SK-N-SH (cell line): ENCODE measurements at regions not wholly inside any gene's neighbourhood (a gene's known extent, or its start where the extent isn't known, plus 50 kb on each side); places are given as distances from the start of the nearest gene placed in this dataset.

Experiments
- CTCF ChIA-PET: fragments of 300-600, 350-600 bp; formaldehyde crosslinking; extraction: SDS; loops from one replicate; lab custom pipeline; 2021; lab: Yijun Ruan, JAX
- POLR2A ChIA-PET: fragments of 350-600 bp; sonication (Branson Sonifier 250); formaldehyde crosslinking; extraction: SDS; loops from one replicate; lab custom pipeline; 2020; ENCODE audit warnings: antibody characterized with exemption, inconsistent platforms; lab: Yijun Ruan, JAX
- DNase-seq: peaks from one replicate; pipeline ENCODE4 v3.0.0; 2012
- H2AFZ ChIP-seq: fragments of 200-600 bp; sonication (generic); 2 replicates; pipeline ENCODE4 v1.8.1; 2016; ENCODE audit warnings: antibody characterized with exemption, mild to moderate bottlenecking, low read depth
- H3F3A ChIP-seq: fragments of 200-600 bp; sonication (generic); replicated peaks from 2 replicates; pipeline ENCODE3; 2016; ENCODE audit warnings: antibody characterized with exemption, mild to moderate bottlenecking; ENCODE audit not compliant: insufficient read depth
- H3K27ac ChIP-seq, 2 experiments: fragments of 200-500 bp in 1 of 2; fragments of 200-600 bp in 1 of 2; sonication (Bioruptor generic) in 1 of 2; sonication (generic), shearing (Covaris generic) in 1 of 2; 2 replicates each; pipeline versions ENCODE4 v1.5.1 to v1.6.1; 2014 to 2016; ENCODE audit warnings: low read depth in 2 of 2, inconsistent platforms in 1 of 2, low read length in 1 of 2, mild to moderate bottlenecking in 1 of 2, mixed read lengths in 1 of 2
- H3K27me3 ChIP-seq: fragments of 200-600 bp; sonication (generic), shearing (Covaris generic); 2 replicates; pipeline ENCODE4 v1.6.1; 2016; ENCODE audit warnings: mixed run types; ENCODE audit not compliant: insufficient read depth
- H3K36me3 ChIP-seq, 2 experiments: fragments of 200-500 bp in 1 of 2; fragments of 200-600 bp in 1 of 2; sonication (Bioruptor generic) in 1 of 2; sonication (generic) in 1 of 2; replicated peaks in 1 of 2; 2 replicates each; pipeline versions ENCODE3 to v1.5.1; 2014 to 2016; ENCODE audit warnings: low read length in 1 of 2, mild to moderate bottlenecking in 1 of 2; ENCODE audit not compliant: insufficient read depth in 2 of 2, control insufficient read depth in 1 of 2
- H3K4me1 ChIP-seq, 2 experiments: fragments of 200-500 bp in 1 of 2; fragments of 200-600 bp in 1 of 2; sonication (Bioruptor generic) in 1 of 2; sonication (generic), shearing (Covaris generic) in 1 of 2; 2 replicates each; pipeline versions ENCODE4 v1.5.1 to v1.6.1; 2014 to 2016; ENCODE audit warnings: low read depth in 1 of 2, low read length in 1 of 2, mixed run types in 1 of 2; ENCODE audit not compliant: insufficient read depth in 2 of 2, control insufficient read depth in 1 of 2
- H3K4me2 ChIP-seq: fragments of 200-600 bp; sonication (generic), shearing (Covaris generic); 2 replicates; pipeline ENCODE4 v1.6.1; 2017; ENCODE audit warnings: mixed run types
- H3K4me3 ChIP-seq, 2 experiments: fragments of 200-500 bp in 1 of 2; fragments of 200-600 bp in 1 of 2; sonication (Bioruptor generic) in 1 of 2; sonication (generic), shearing (Covaris generic) in 1 of 2; 2 replicates each; pipeline versions ENCODE4 v1.5.1 to v1.8.1; 2014 to 2016; ENCODE audit warnings: low read depth in 2 of 2, inconsistent platforms in 1 of 2, low read length in 1 of 2, mild to moderate bottlenecking in 1 of 2, mixed read lengths in 1 of 2, moderate library complexity in 1 of 2
- H3K79me2 ChIP-seq: fragments of 200-600 bp; sonication (generic); 2 replicates; pipeline ENCODE4 v1.8.1; 2017; ENCODE audit warnings: mild to moderate bottlenecking; ENCODE audit not compliant: insufficient read depth
- H3K9ac ChIP-seq: fragments of 200-600 bp; sonication (generic); 2 replicates; pipeline ENCODE4 v1.6.1; 2017; ENCODE audit warnings: mixed run types
- H3K9me2 ChIP-seq: fragments of 200-600 bp; sonication (generic); 2 replicates; pipeline ENCODE4 v1.6.1; 2017; ENCODE audit warnings: mixed run types
- H3K9me3 ChIP-seq: fragments of 200-600 bp; sonication (generic); 2 replicates; pipeline ENCODE4 v1.6.1; 2017; ENCODE audit warnings: mixed run types, mild to moderate bottlenecking, moderate library complexity
- H4K20me1 ChIP-seq: fragments of 200-600 bp; sonication (generic); 2 replicates; pipeline ENCODE4 v1.6.1; 2017; ENCODE audit warnings: mild to moderate bottlenecking, mixed run types; ENCODE audit not compliant: insufficient read depth
- ELF1 ChIP-seq: IDR thresholded peaks from 2 replicates; pipeline ENCODE4 v1.4.0; 2012
- EZH2phosphoT487 ChIP-seq: fragments of 200-600 bp; sonication (generic); IDR thresholded peaks from 2 replicates; pipeline ENCODE4 v1.6.1; 2017; ENCODE audit warnings: low read depth, mixed run types, mild to moderate bottlenecking, antibody characterized with exemption, moderate library complexity, borderline replicate concordance
- FOXJ3 ChIP-seq: sonication (generic); formaldehyde crosslinking; IDR thresholded peaks from 2 replicates; pipeline ENCODE4 v1.5.1; 2020; ENCODE audit warnings: mild to moderate bottlenecking, missing genetic modification reagents
- JUND ChIP-seq: IDR thresholded peaks from 2 replicates; pipeline ENCODE4 v1.4.0; 2012
- MEF2A ChIP-seq: IDR thresholded peaks from 2 replicates; pipeline ENCODE4 v1.4.0; 2012; ENCODE audit warnings: low read depth, borderline replicate concordance
- NFIC ChIP-seq: IDR thresholded peaks from 2 replicates; pipeline ENCODE4 v1.4.0; 2012; ENCODE audit warnings: borderline replicate concordance
- PBX3 ChIP-seq: IDR thresholded peaks from 2 replicates; pipeline ENCODE4; 2012
- POLR2AphosphoS5 ChIP-seq: IDR thresholded peaks from 2 replicates; pipeline ENCODE4 v1.6.1; 2012; ENCODE audit warnings: low read depth, low read length
- RFX5 ChIP-seq: IDR thresholded peaks from 2 replicates; pipeline ENCODE4 v1.6.1; 2012; ENCODE audit warnings: mild to moderate bottlenecking, improper control_type of control experiment, low read length
- RXRA ChIP-seq: IDR thresholded peaks from 2 replicates; pipeline ENCODE4 v1.4.0; 2012; ENCODE audit warnings: low read depth, mild to moderate bottlenecking, borderline replicate concordance
- SIN3A ChIP-seq: IDR thresholded peaks from 2 replicates; pipeline ENCODE4 v1.6.1; 2012; ENCODE audit warnings: low read depth, mild to moderate bottlenecking, low read length, moderate library complexity, borderline replicate concordance
- ZBTB33 ChIP-seq: IDR thresholded peaks from 2 replicates; pipeline ENCODE4 v1.4.0; 2012; ENCODE audit warnings: low read depth, borderline replicate concordance
- TF ChIP-seq, protein P1 (sequence below): IDR thresholded peaks from 2 replicates; pipeline ENCODE4 v1.4.0; 2012; ENCODE audit warnings: low read depth, borderline replicate concordance
- TF ChIP-seq, protein P2 (sequence below): fragments of 200-600 bp; sonication (generic); IDR thresholded peaks from 2 replicates; pipeline ENCODE4 v1.6.1; 2017; ENCODE audit warnings: antibody characterized with exemption, mild to moderate bottlenecking, moderate library complexity

DNA sequence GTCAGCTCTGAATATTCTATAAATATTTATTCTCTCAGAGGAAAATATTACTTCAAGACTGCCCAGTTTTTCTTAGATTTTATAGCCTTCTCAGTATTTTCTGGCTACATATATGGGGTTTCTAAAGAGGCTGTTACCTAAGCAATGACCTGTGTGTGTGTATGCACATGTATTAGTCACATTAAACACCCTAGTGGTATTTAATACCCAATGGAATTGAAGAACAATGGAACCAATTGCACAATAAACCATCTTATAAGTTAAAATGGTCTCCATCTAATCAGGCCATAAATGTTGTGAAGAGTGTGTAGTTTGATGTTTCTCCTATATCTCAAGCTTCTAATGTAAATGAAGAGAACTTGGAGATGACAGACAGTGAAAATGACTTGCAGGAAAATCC, 450.0 kb downstream of the SPATA31D1 start:
- H3K9me3 ChIP-seq: no peaks in the 10 kb centered on the region
- no peaks in the 10 kb centered on the region for H4K20me1 ChIP-seq
- no peak overlapping the region for H3K9ac ChIP-seq
- H3K36me3 ChIP-seq: no peaks in the 10 kb centered on the region
- DNase-seq: no peak
- H3K9me2 ChIP-seq: no peaks in the 10 kb centered on the region
- ChIA-PET POLR2A (no interaction called here), CTCF (no interaction called here)
- H3K4me2 ChIP-seq: no peak overlapping the region
- H3F3A ChIP-seq: no peaks in the 10 kb centered on the region
- no peaks in the 10 kb centered on the region for H3K4me1 ChIP-seq
- no peak overlapping the region for H2AFZ ChIP-seq
- no peaks in the 10 kb centered on the region for H3K79me2 ChIP-seq
- H3K27ac ChIP-seq: no peak overlapping the region
- TF ChIP-seq SIN3A (no peak), NFIC (no peak), POLR2AphosphoS5 (no peak), FOXJ3 (no peak), PBX3 (no peak), JUND (no peak), EZH2phosphoT487 (no peak), MEF2A (no peak), RXRA (no peak), ZBTB33 (no peak)
- TF ChIP-seq, protein P1, sequence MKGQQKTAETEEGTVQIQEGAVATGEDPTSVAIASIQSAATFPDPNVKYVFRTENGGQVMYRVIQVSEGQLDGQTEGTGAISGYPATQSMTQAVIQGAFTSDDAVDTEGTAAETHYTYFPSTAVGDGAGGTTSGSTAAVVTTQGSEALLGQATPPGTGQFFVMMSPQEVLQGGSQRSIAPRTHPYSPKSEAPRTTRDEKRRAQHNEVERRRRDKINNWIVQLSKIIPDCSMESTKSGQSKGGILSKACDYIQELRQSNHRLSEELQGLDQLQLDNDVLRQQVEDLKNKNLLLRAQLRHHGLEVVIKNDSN: no peak
- TF ChIP-seq, protein P2, sequence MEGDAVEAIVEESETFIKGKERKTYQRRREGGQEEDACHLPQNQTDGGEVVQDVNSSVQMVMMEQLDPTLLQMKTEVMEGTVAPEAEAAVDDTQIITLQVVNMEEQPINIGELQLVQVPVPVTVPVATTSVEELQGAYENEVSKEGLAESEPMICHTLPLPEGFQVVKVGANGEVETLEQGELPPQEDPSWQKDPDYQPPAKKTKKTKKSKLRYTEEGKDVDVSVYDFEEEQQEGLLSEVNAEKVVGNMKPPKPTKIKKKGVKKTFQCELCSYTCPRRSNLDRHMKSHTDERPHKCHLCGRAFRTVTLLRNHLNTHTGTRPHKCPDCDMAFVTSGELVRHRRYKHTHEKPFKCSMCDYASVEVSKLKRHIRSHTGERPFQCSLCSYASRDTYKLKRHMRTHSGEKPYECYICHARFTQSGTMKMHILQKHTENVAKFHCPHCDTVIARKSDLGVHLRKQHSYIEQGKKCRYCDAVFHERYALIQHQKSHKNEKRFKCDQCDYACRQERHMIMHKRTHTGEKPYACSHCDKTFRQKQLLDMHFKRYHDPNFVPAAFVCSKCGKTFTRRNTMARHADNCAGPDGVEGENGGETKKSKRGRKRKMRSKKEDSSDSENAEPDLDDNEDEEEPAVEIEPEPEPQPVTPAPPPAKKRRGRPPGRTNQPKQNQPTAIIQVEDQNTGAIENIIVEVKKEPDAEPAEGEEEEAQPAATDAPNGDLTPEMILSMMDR: no peak
- H3K4me3 ChIP-seq: no peak overlapping the region
- no peaks in the 10 kb centered on the region for H3K27me3 ChIP-seq

DNA sequence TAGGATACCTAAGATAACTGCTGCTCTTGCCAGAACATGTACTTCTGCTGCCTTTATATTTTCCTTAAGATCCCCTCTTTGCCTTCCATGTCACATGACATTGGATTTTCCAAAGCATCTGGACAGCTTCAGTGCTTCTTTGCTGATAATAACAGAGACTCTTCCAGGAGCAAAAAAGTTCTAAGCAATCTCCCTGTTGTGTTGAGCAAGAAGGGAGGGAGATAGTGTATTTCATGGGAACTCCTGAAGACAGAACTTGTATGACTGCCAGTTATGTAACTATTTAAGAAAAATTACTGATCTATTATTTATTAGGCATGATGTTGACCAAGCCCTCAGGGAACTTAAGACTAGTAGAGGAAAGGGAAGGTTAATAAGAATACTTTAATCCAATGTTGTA, 454.7 kb downstream of the SPATA31D1 start:
- Histone ChIP-seq H3K27ac (no peak overlapping the region), H2AFZ (no peak overlapping the region), H3K4me3 (no peak overlapping the region), H3K9ac (no peak overlapping the region), H3K79me2 (no peaks in the 10 kb centered on the region), H3K9me3 (peaks cover 8% of the 10 kb centered on the region; the same call in 1 of the 2 replicates), H3K4me1 (no peaks in the 10 kb centered on the region), H3F3A (no peaks in the 10 kb centered on the region), H4K20me1 (no peaks in the 10 kb centered on the region), H3K27me3 (no peaks in the 10 kb centered on the region), H3K36me3 (no peaks in the 10 kb centered on the region), H3K9me2 (no peaks in the 10 kb centered on the region), H3K4me2 (no peak overlapping the region)
- POLR2A ChIA-PET: no interaction called here
- DNase-seq: no peak
- CTCF ChIA-PET: no interaction called here
- TF ChIP-seq RFX5 (no peak), ELF1 (no peak), SIN3A (no peak)
- TF ChIP-seq, protein P1: no peak
